GM21381 (cell line): ENCODE measurements at regions not wholly inside any gene's neighbourhood (a gene's known extent, or its start where the extent isn't known, plus 50 kb on each side); places are given as distances from the start of the nearest gene placed in this dataset.
"Not testable (repeated sequence)": the region's sequence is repeated elsewhere in the genome, so short reads cannot be mapped to it uniquely, and the experiment has no call there.

Source experiments
- ATAC-seq: cut with Tn5 transposase; IDR thresholded peaks from one replicate; pipeline ENCODE4 v1.9.1; 2021; ENCODE audit warnings: mild to moderate bottlenecking, moderate library complexity; ENCODE audit not compliant: unreplicated experiment

- no peak for ATAC-seq
Measured at GRCh38 chr17:33873201-33873617, 381.9 kb upstream of the CCL2 start.

DNA sequence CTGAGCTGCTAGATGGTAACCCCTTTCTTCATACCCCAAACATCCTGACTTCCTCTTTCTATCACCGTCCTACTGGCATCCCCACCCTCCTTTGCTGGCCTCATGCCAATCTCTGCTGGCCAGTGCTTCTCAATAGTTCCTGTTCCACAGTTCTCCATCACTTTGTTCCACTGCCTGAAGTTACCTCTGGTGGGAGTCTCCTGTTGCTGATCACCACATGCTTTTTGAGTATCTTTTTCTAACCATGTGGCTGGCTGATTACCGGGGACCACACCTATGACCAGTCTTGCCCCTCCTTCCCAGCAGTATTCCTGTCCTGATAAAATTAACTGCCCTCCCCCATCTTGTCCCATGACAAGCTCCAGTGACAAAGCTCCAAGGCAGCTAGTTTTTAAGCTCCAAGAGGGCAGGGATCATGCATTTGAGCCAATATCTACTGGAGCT is 380.4 kb upstream of the CCL2 start:
- ATAC-seq, result no peak

DNA sequence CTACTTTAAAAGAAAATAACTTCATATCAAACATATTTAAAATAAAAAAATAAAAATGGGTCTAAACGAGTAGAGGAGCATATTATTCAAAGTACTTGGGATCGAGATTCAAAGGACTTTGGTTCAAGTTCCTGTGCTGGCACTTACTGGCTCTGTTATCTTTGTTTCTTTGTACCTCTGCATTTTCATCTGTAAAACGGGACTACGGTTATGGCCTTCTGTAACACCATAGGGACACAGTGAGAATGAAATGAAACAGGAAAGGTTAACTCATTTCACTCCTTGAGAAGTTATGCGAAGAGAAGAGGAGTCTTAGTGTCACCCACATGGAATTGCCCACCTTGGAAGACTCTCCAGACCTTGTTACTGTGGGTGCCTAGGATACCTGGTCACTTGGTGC is 379.1 kb upstream of the CCL2 start:
- ATAC-seq, result no peak

DNA sequence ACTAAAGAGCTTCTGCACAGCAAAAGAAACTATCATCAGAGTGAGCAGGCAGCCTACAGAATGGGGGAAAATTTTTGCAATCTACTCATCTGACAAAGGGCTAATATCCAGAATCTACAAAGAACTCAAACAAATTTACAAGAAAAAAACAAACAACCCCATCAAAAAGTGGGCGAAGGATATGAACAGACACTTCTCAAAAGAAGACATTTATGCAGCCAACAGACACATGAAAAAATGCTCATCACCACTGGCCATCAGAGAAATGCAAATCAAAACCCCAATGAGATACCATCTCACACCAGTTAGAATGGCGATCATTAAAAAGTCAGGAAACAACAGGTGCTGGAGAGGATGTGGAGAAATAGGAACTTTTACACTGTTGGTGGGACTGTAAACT is 372.8 kb upstream of the CCL2 start:
- ATAC-seq, result not testable (repeated sequence)

DNA sequence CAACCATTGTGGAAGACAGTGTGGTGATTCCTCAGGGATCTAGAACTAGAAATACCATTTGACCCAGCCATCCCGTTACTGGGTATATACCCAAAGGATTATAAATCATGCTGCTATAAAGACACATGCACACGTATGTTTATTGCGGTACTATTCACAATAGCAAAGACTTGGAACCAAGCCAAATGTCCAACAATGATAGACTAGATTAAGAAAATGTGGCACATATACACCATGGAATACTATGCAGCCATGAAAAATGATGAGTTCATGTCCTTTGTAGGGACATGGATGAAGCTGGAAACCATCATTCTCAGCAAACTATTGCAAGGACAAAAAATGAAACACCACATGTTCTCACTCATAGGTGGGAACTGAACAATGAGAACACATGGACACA is 372.4 kb upstream of the CCL2 start:
- ATAC-seq, result not testable (repeated sequence)

DNA sequence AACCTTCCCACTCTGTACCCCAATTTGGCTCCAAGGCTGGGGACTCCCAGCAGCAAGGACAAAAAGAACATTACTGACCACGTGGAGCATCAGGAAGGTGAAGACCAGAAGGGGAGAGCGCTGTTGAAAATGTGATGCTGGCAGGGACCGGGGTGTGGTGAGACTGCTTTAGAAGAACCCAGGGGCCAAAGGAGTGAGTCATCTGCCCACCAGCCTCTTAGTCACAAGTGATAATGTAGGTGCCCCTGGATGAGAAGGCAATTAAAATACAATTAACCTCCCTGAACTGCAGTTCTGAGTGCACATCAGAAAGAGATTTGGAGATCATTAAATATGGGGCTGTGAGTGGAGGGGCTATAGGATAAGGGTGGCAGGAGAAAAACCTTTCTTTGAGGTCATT is 366.6 kb upstream of the CCL2 start:
- ATAC-seq, result no peak

DNA sequence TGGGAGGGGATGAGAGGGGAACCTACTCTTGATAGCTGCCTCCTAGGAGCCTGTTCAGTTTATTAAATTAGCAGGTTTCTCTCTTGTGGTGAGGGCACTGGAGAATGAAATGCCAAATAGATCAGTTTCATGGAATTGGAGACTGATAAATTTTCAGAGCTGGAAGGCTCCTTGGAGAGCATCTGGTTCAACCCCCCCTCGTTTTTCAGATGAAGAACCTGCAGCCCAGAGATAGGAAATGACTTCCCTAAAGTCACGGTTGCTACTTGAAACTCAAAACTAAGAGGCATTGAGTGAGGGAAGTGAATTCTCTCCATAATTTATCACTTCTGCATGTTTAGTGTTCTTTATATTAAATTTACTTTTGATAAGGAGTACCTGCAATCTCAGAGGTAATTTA is 366.0 kb upstream of the CCL2 start:
- ATAC-seq, result no peak

DNA sequence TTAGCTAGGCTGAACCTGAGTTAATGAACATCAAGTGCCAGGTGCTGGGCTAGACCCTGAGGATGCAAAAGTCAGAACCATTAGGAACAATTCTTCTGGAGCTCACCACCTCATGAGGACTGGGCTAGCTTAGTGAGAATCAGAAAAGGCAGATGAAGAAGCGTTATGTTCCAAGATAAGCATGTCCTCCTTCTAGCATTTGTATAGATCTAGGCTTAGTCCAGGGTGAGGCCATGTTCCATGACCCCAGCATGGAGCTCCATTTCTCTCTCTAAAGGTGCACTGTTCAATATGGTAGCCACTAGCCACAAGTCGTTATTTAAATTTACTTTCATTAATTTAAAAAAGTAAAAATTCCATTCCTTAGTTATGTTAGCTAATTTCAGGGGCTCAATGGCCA is 365.3 kb upstream of the CCL2 start:
- no peak for ATAC-seq

GRCh38 chr17:33892717-33893591 is 362.1 kb upstream of the CCL2 start:
- no peak for ATAC-seq

GRCh38 chr17:33895491-33895890 is 359.6 kb upstream of the CCL2 start:
- no peak for ATAC-seq

DNA sequence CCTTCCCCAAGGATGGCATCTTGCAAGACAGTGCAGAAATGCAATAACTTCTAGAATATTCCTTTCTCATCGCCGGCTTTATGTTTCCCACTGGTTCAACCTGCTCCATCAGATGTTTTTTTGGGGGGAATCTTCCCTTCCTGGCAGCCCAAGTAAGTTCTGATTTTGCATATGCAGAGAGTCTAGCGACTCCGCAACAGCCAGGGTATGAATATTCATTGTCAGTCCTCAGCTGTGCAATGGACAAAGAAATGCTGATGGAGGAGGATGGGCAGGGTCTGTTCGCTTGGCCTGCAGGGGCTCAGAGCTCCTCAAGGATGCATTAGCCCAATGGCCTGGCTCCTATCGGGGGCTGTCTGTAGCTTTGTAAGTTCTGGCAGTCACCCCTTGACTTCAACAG is 358.8 kb upstream of the CCL2 start:
- no peak for ATAC-seq

DNA sequence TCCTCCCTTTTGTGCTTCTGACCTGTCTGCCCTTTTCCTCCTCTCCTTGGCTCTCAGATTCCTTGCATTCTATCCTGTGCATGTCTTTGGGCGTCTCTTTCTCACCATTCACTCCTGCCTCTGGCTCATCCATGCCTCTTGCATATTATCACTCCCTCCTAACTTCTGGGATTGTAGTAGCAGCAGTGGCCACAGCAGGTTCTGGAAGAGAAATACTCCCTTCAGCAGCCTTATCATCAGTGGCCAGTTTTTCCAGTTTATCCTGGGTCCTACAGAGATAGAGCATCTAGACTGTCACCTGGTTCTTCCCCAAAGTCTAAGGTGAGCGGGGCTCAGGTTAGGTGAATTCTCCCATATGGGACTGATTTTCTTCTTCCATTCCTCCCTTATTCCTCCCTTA is 354.0 kb upstream of the CCL2 start:
- ATAC-seq, result no peak

DNA sequence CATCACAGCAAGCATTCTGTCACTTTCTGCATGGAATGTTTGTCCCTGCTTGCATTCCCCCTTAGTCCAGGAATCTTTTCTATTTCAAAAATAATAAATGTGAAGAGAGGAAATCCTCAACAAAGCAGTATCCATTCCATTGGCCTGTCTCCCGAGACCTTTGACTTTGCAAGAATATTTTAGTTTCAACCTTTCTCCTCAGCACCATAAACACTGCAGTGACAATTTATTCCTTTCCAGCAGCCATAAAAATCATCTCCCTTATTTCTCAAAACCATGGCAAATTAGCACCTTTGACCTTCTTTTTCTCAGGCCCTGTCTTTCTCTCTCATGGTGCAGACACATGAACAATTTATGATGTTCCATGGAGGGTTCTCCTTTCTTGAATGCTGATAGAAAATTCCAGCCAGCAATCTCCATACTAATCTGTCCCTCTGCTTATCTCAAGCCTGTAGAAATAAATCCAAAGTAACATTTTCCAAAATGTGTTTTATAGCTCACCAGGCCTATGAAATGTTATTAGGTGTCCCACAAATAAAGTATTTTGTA is 352.1 kb upstream of the CCL2 start:
- ATAC-seq, result no peak

DNA sequence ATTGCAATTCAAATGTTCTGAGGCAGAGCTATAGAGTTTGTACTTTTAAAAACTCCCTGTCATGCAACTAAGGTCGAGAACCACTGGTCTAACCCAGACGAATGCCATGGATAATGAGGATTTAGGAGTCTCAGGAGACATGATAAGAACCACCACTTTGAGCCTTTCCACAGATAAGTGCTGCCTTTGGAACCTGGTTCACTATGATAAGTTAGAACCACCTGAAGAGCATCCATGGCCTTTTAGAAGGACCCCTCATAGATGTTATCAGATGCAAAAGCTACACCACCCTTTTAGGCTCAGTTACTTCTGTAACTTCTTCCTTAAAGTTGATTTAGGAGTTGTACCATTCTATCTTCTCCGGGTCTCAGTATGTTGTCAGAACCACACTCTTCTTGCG is 350.6 kb upstream of the CCL2 start:
- no peak for ATAC-seq

GRCh38 chr17:33905338-33905800 is 349.7 kb upstream of the CCL2 start:
- no peak for ATAC-seq

- no peak for ATAC-seq
Measured at GRCh38 chr17:33908363-33909064, 346.6 kb upstream of the CCL2 start.

GRCh38 chr17:33910200-33910857 is 344.8 kb upstream of the CCL2 start:
- ATAC-seq, result no peak

DNA sequence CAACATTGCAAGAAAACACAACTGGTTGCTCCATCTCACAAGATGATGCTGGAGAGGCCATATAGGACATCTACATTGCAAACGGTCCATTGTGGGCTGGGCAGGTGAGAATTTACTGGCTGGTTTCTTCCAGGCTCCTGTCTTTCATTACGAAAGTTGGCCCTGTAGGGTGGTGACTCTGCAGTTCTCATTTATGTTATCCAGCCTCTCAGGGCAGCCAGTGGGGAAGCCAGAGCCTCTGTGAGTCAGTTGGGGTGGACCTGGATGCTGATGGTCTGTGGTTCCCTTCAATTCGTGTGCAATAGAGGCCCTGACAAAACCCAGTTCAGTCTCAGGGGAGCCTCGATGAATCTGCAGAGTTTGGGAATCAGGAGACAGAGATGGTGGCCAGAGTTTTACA is 341.0 kb upstream of the CCL2 start:
- no peak for ATAC-seq

DNA sequence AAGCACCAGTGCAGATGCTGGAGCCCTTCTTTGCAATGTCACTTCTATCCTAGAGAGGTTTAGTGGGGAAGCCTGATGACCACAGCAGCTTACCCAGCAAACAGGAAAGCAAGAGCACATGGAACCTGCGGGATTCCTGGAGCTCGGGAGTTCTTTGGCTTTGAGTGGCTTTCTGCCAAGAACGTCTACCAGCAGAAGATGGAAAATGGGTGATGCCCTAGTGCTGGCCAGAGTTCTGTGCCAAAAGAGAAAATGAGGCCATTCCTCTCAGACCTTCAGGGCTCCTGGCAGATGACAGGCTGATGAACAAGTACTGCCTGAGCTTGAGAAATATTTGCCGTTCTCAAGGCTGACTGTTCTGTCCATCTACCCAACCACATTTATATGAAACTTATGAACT is 332.1 kb upstream of the CCL2 start:
- no peak for ATAC-seq

DNA sequence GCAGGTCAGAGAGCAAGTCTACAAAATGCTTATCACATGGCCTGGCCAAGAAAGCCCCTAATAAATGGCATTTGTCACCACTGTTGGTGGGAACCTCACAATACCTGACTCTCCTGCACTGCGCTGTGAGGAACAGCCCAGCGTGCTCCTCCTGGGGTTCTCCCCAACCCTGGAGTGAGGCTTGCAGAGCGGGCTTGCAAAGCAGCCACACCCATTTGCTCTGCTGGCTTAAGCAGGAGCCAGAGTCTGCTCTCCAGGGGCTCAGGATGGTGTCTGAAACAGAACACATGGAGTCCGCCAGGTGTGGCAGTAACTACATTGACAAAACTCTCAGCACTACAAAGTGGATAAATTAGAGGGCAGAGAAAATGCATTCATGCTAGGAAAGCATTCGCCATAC is 331.0 kb upstream of the CCL2 start:
- ATAC-seq, result no peak

DNA sequence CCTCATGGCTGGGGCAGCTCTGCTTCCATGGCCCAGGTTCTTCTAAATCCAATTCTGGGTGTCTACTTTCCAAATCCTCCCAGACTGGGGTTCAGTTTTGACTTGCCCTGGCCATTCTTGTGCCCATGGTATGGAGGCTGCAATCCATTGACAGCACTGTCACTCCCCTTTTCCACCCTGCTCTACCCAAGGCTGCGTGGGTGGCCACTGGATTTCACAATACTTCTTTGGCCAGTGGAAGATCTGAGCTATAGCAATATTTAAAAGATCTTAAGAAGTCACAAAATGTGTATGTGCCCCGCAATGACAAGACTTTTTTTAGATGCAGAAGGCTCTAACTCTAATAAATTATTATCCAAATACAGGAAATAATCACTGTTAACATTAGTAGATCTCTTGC is 329.4 kb upstream of the CCL2 start:
- ATAC-seq, result no peak
